ENCODE measurements at regions not wholly inside any gene's neighbourhood (a gene's known extent, or its start where the extent isn't known, plus 50 kb on each side); places are given as distances from the start of the nearest gene placed in this dataset.

- Histone ChIP-seq H3K4me3 (no peak overlapping the region), H3K4me1 (no peaks in the 10 kb centered on the region), H3K27me3 (no peaks in the 10 kb centered on the region), H3K36me3 (no peaks in the 10 kb centered on the region), H3K9me3 (no peaks in the 10 kb centered on the region), H3K27ac (no peak overlapping the region)
- intact Hi-C loops (cut with DNase I; ENCODE audit: low total_unique reads): no loop called here
- no peak for DNase-seq
- no peak for TF ChIP-seq POLR2A (IDR thresholded peaks at IDR 0.05)
- TF ChIP-seq, protein P1, sequence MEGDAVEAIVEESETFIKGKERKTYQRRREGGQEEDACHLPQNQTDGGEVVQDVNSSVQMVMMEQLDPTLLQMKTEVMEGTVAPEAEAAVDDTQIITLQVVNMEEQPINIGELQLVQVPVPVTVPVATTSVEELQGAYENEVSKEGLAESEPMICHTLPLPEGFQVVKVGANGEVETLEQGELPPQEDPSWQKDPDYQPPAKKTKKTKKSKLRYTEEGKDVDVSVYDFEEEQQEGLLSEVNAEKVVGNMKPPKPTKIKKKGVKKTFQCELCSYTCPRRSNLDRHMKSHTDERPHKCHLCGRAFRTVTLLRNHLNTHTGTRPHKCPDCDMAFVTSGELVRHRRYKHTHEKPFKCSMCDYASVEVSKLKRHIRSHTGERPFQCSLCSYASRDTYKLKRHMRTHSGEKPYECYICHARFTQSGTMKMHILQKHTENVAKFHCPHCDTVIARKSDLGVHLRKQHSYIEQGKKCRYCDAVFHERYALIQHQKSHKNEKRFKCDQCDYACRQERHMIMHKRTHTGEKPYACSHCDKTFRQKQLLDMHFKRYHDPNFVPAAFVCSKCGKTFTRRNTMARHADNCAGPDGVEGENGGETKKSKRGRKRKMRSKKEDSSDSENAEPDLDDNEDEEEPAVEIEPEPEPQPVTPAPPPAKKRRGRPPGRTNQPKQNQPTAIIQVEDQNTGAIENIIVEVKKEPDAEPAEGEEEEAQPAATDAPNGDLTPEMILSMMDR (IDR thresholded peaks at IDR 0.05): no peak
Observed at GRCh38 chr2:7676714-7677113, 759.5 kb downstream of the RNF144A start.

GRCh38 chr2:7681881-7682461 lies 764.8 kb downstream of the RNF144A start:
- no peak overlapping the region for H3K27ac ChIP-seq
- intact Hi-C loops (cut with DNase I; ENCODE audit: low total_unique reads): no loop called here
- no peaks in the 10 kb centered on the region for H3K27me3 ChIP-seq
- DNase-seq: no peak
- no peaks in the 10 kb centered on the region for H3K36me3 ChIP-seq
- no peaks in the 10 kb centered on the region for H3K9me3 ChIP-seq
- TF ChIP-seq, protein P1 (IDR thresholded peaks at IDR 0.05): no peak
- TF ChIP-seq POLR2A (IDR thresholded peaks at IDR 0.05): no peak
- H3K4me3 ChIP-seq: no peak overlapping the region
- H3K4me1 ChIP-seq: no peaks in the 10 kb centered on the region

- Histone ChIP-seq H3K9me3 (no peaks in the 10 kb centered on the region), H3K27me3 (no peaks in the 10 kb centered on the region), H3K4me3 (no peak overlapping the region), H3K36me3 (no peaks in the 10 kb centered on the region), H3K27ac (no peak overlapping the region), H3K4me1 (no peaks in the 10 kb centered on the region)
- intact Hi-C loops (cut with DNase I; ENCODE audit: low total_unique reads): no loop called here
- TF ChIP-seq, protein P1 (IDR thresholded peaks at IDR 0.05): no peak
- TF ChIP-seq POLR2A (IDR thresholded peaks at IDR 0.05): no peak
- DNase-seq: no peak
Observed at GRCh38 chr2:7683196-7683595, 766.0 kb downstream of the RNF144A start.

GRCh38 chr2:7683708-7684107 lies 766.5 kb downstream of the RNF144A start:
- Histone ChIP-seq H3K27ac (no peak overlapping the region), H3K27me3 (no peaks in the 10 kb centered on the region), H3K4me3 (no peak overlapping the region), H3K4me1 (no peaks in the 10 kb centered on the region), H3K36me3 (no peaks in the 10 kb centered on the region), H3K9me3 (no peaks in the 10 kb centered on the region)
- TF ChIP-seq POLR2A (IDR thresholded peaks at IDR 0.05): no peak
- TF ChIP-seq, protein P1 (IDR thresholded peaks at IDR 0.05): no peak
- DNase-seq: no peak
- intact Hi-C loops (cut with DNase I; ENCODE audit: low total_unique reads): no loop called here

GRCh38 chr2:7685342-7686015 lies 768.3 kb downstream of the RNF144A start:
- Histone ChIP-seq H3K4me3 (no peak overlapping the region), H3K9me3 (no peaks in the 10 kb centered on the region), H3K4me1 (no peaks in the 10 kb centered on the region), H3K36me3 (no peaks in the 10 kb centered on the region), H3K27me3 (no peaks in the 10 kb centered on the region), H3K27ac (no peak overlapping the region)
- DNase-seq: no peak
- intact Hi-C loops (cut with DNase I; ENCODE audit: low total_unique reads): no loop called here
- no peak for TF ChIP-seq POLR2A (IDR thresholded peaks at IDR 0.05)
- TF ChIP-seq, protein P1 (IDR thresholded peaks at IDR 0.05): no peak
